A673 (cell line): ENCODE measurements at regions not wholly inside any gene's neighbourhood (a gene's known extent, or its start where the extent isn't known, plus 50 kb on each side); places are given as distances from the start of the nearest gene placed in this dataset.

Experiments used
- EZH2 ChIP-seq: fragments of 200-600 bp; sonication (generic); IDR thresholded peaks from 2 replicates; pipeline ENCODE4 v1.6.1; 2017; ENCODE audit warnings: borderline replicate concordance, low read depth, mild to moderate bottlenecking, mixed read lengths, antibody characterized with exemption, low read length; ENCODE audit not compliant: poor library complexity, severe bottlenecking
- TF ChIP-seq, protein P1 (sequence below): fragments of 300-800, 200-600 bp; sonication (generic); conservative IDR thresholded peaks from 2 replicates; pipeline ENCODE4 v1.5.1; 2017; ENCODE audit warnings: low read depth, mild to moderate bottlenecking, antibody characterized with exemption, low read length, moderate library complexity, mixed read lengths

- TF ChIP-seq, protein P1, sequence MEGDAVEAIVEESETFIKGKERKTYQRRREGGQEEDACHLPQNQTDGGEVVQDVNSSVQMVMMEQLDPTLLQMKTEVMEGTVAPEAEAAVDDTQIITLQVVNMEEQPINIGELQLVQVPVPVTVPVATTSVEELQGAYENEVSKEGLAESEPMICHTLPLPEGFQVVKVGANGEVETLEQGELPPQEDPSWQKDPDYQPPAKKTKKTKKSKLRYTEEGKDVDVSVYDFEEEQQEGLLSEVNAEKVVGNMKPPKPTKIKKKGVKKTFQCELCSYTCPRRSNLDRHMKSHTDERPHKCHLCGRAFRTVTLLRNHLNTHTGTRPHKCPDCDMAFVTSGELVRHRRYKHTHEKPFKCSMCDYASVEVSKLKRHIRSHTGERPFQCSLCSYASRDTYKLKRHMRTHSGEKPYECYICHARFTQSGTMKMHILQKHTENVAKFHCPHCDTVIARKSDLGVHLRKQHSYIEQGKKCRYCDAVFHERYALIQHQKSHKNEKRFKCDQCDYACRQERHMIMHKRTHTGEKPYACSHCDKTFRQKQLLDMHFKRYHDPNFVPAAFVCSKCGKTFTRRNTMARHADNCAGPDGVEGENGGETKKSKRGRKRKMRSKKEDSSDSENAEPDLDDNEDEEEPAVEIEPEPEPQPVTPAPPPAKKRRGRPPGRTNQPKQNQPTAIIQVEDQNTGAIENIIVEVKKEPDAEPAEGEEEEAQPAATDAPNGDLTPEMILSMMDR: no peak
- TF ChIP-seq EZH2: no peak
Observed at GRCh38 chr1:189605226-189605625, 872.4 kb downstream of the BRINP3 start.
